Fibroblast of villous mesenchyme (primary cell): ENCODE measurements at regions not wholly inside any gene's neighbourhood (a gene's known extent, or its start where the extent isn't known, plus 50 kb on each side); places are given as distances from the start of the nearest gene placed in this dataset.

Source experiments
- DNase-seq: peaks from one replicate; pipeline ENCODE4 v3.0.0-alpha.2; 2010; ENCODE audit warnings: low read depth
- H3K4me3 ChIP-seq: 2 replicates; pipeline ENCODE4 v1.5.1; 2011; ENCODE audit warnings: low read depth, mild to moderate bottlenecking, low read length
- CTCF ChIP-seq: IDR thresholded peaks from 2 replicates; pipeline ENCODE4 v1.5.1; 2012; ENCODE audit warnings: low read depth, mild to moderate bottlenecking, low read length; ENCODE audit not compliant: insufficient read depth

GRCh38 chr5:168001318-168001717 lies 290.1 kb upstream of the WWC1 start:
- no peak overlapping the region for H3K4me3 ChIP-seq
- DNase-seq, result no peak
- no peak for TF ChIP-seq CTCF

GRCh38 chr5:168002116-168002515 lies 289.3 kb upstream of the WWC1 start:
- TF ChIP-seq CTCF, result no peak
- DNase-seq, result no peak

GRCh38 chr5:168005093-168005492 lies 286.4 kb upstream of the WWC1 start:
- DNase-seq, result no peak

More at GRCh38 chr5:168002116-168002515, 289.3 kb upstream of the WWC1 start:
- no peak overlapping the region for H3K4me3 ChIP-seq

GRCh38 chr5:168005936-168006335 lies 285.5 kb upstream of the WWC1 start:
- H3K4me3 ChIP-seq, result no peak overlapping the region
- no peak for TF ChIP-seq CTCF
- DNase-seq, result no peak

More at GRCh38 chr5:168005093-168005492, 286.4 kb upstream of the WWC1 start:
- no peak for TF ChIP-seq CTCF
- H3K4me3 ChIP-seq, result no peak overlapping the region

GRCh38 chr5:168006456-168007130 lies 284.9 kb upstream of the WWC1 start:
- H3K4me3 ChIP-seq, result no peak overlapping the region
- DNase-seq, result peak; percentile 76
- no peak for TF ChIP-seq CTCF

GRCh38 chr5:168007286-168007685 lies 284.2 kb upstream of the WWC1 start:
- H3K4me3 ChIP-seq, result no peak overlapping the region
- DNase-seq, result no peak
- TF ChIP-seq CTCF, result no peak

- DNase-seq, result no peak
- TF ChIP-seq CTCF, result no peak
- no peak overlapping the region for H3K4me3 ChIP-seq
Measured at GRCh38 chr5:168008555-168008954, 282.9 kb upstream of the WWC1 start.
